Uterus (tissue), 2 donors: ENCODE measurements at regions not wholly inside any gene's neighbourhood (a gene's known extent, or its start where the extent isn't known, plus 50 kb on each side); places are given as distances from the start of the nearest gene placed in this dataset.

Experiments
- CTCF ChIP-seq, 4 experiments: fragments of 200-600 bp in 2 of 4; fragments of 450-650 bp in 2 of 4; sonication (generic) in 2 of 4; IDR thresholded peaks; one replicate each; pipeline ENCODE4 v1.5.1; 2016 to 2019; ENCODE audit warnings: antibody characterized with exemption in 4 of 4, mild to moderate bottlenecking in 2 of 4, moderate library complexity in 1 of 4
- POLR2A ChIP-seq, 2 donors: fragments of 450-650 bp; IDR thresholded peaks; one replicate each; pipeline ENCODE4 v1.6.1; 2016; ENCODE audit warnings: antibody characterized with exemption in 2 of 2, mild to moderate bottlenecking in 1 of 2, moderate library complexity in 1 of 2

GRCh38 chr10:63724922-63725321 lies 203.7 kb downstream of the REEP3 start:
- TF ChIP-seq CTCF (IDR thresholded peaks at IDR 0.05) = no peak
- TF ChIP-seq POLR2A (IDR thresholded peaks at IDR 0.05) = no peak
